Suprapubic skin (tissue), 4 donors: ENCODE measurements at regions not wholly inside any gene's neighbourhood (a gene's known extent, or its start where the extent isn't known, plus 50 kb on each side); places are given as distances from the start of the nearest gene placed in this dataset.

Experiments
- DNase-seq, 2 donors: peaks; one replicate each; pipeline ENCODE4 v3.0.0-alpha.2; 2019; ENCODE audit warnings: low spot score in 2 of 2
- H3K27ac ChIP-seq: fragments of 200-600 bp; sonication (generic); one replicate; pipeline ENCODE4 v1.5.1; 2019
- H3K27me3 ChIP-seq: fragments of 200-600 bp; sonication (generic); one replicate; pipeline ENCODE4 v1.5.1; 2019
- H3K36me3 ChIP-seq: fragments of 200-600 bp; sonication (generic); one replicate; pipeline ENCODE4 v1.5.1; 2019
- H3K4me1 ChIP-seq: fragments of 200-600 bp; sonication (generic); one replicate; pipeline ENCODE4 v1.5.1; 2019
- H3K4me3 ChIP-seq: fragments of 200-600 bp; sonication (generic); one replicate; pipeline ENCODE4 v1.5.1; 2019; ENCODE audit warnings: mild to moderate bottlenecking
- H3K9me3 ChIP-seq: fragments of 200-600 bp; sonication (generic); one replicate; pipeline ENCODE4 v1.5.1; 2019
- CTCF ChIP-seq, 2 donors: fragments of 200-600 bp in 1 of 2; fragments of 450-650 bp in 1 of 2; sonication (generic) in 1 of 2; IDR thresholded peaks; one replicate each; pipeline ENCODE4 v1.5.1; 2016 to 2019; ENCODE audit warnings: antibody characterized with exemption in 2 of 2, mild to moderate bottlenecking in 1 of 2, moderate library complexity in 1 of 2
- EP300 ChIP-seq: sonication (generic); formaldehyde crosslinking; IDR thresholded peaks from one replicate; pipeline ENCODE4 v1.6.1; 2017; ENCODE audit warnings: antibody characterized with exemption
- POLR2A ChIP-seq, 2 donors: fragments of 450-650 bp; IDR thresholded peaks; one replicate each; pipeline ENCODE4 v1.6.1; 2017; ENCODE audit warnings: antibody characterized with exemption in 2 of 2, mild to moderate bottlenecking in 2 of 2, moderate library complexity in 2 of 2
- POLR2AphosphoS5 ChIP-seq, 3 donors: sonication (generic); formaldehyde crosslinking; IDR thresholded peaks; one replicate each; pipeline ENCODE4 v1.6.1; 2017; ENCODE audit warnings: antibody characterized with exemption in 3 of 3
- WGBS: methylation state at CpG from one replicate; pipeline ENCODE4 v1.1.5; 2018; 5-methylcytosine and 5-hydroxymethylcytosine counted together

GRCh38 chr4:38565271-38566199, 98.5 kb upstream of the KLF3 start:
- peak in 1 of 2 donors; percentile 62 for DNase-seq

GRCh38 chr4:38566806-38567398, 97.1 kb upstream of the KLF3 start:
- TF ChIP-seq EP300 (no peak), POLR2AphosphoS5 (IDR thresholded peaks at IDR 0.05) (no peak), CTCF (IDR thresholded peaks at IDR 0.05) (no peak), POLR2A (IDR thresholded peaks at IDR 0.05) (no peak)
- Histone ChIP-seq H3K9me3 (no peaks in the 10 kb centered on the region), H3K36me3 (no peaks in the 10 kb centered on the region), H3K4me3 (no peak overlapping the region), H3K27ac (no peak overlapping the region), H3K27me3 (no peaks in the 10 kb centered on the region), H3K4me1 (peaks cover 42% of the 10 kb centered on the region)
- DNase-seq: no peak
- WGBS: 85% methylated on average over 4 of the region's 4 CpGs

More at GRCh38 chr4:38565271-38566199, 98.5 kb upstream of the KLF3 start:
- peaks cover 42% of the 10 kb centered on the region for H3K4me1 ChIP-seq
- no peak overlapping the region for H3K4me3 ChIP-seq
- TF ChIP-seq POLR2AphosphoS5 (IDR thresholded peaks at IDR 0.05): no peak
- no peak for TF ChIP-seq POLR2A (IDR thresholded peaks at IDR 0.05)
- TF ChIP-seq CTCF (IDR thresholded peaks at IDR 0.05): no peak
- TF ChIP-seq EP300: no peak
- H3K36me3 ChIP-seq: no peaks in the 10 kb centered on the region
- H3K27ac ChIP-seq: peak overlapping the region; percentile 12
- no peaks in the 10 kb centered on the region for H3K27me3 ChIP-seq
- no peaks in the 10 kb centered on the region for H3K9me3 ChIP-seq
- WGBS: 60% methylated on average over 12 of the region's 12 CpGs

GRCh38 chr4:38567457-38567856, 96.5 kb upstream of the KLF3 start:
- no peak overlapping the region for H3K27ac ChIP-seq
- TF ChIP-seq POLR2AphosphoS5 (IDR thresholded peaks at IDR 0.05) (no peak), CTCF (IDR thresholded peaks at IDR 0.05) (no peak), POLR2A (IDR thresholded peaks at IDR 0.05) (no peak), EP300 (no peak)
- WGBS: 81% methylated on average over 5 of the region's 5 CpGs
- no peaks in the 10 kb centered on the region for H3K27me3 ChIP-seq
- H3K4me3 ChIP-seq: no peak overlapping the region
- no peaks in the 10 kb centered on the region for H3K36me3 ChIP-seq
- DNase-seq: no peak
- no peaks in the 10 kb centered on the region for H3K9me3 ChIP-seq
- peaks cover 40% of the 10 kb centered on the region for H3K4me1 ChIP-seq

DNA sequence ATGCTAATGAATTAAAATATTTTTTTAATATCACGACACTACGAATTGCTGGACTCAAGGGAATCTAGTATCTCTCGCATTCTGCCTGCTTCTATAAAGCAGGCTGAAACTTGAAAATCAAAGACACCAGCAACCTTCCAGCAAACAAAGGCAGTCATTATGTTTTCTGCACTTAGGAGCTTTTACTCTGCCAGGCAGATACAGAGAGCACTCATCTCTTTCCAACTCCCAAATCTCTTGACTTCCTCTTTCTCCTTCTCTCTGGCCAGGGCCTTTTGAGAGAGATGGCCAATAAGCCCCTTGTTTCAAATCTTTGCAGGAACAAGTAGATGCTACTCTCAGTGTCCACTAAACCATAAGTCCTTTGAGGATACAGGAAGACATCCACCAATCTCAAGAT, 95.2 kb upstream of the KLF3 start:
- no peaks in the 10 kb centered on the region for H3K27me3 ChIP-seq
- peaks cover 34% of the 10 kb centered on the region for H3K4me1 ChIP-seq
- no peaks in the 10 kb centered on the region for H3K9me3 ChIP-seq
- H3K36me3 ChIP-seq: no peaks in the 10 kb centered on the region
- no peak overlapping the region for H3K27ac ChIP-seq
- no peak for TF ChIP-seq EP300
- no peak for TF ChIP-seq CTCF (IDR thresholded peaks at IDR 0.05)
- TF ChIP-seq POLR2AphosphoS5 (IDR thresholded peaks at IDR 0.05): no peak
- TF ChIP-seq POLR2A (IDR thresholded peaks at IDR 0.05): no peak
- DNase-seq: no peak
- no peak overlapping the region for H3K4me3 ChIP-seq
- WGBS: 57% methylated on average over 3 of the region's 3 CpGs

- Histone ChIP-seq H3K36me3 (no peaks in the 10 kb centered on the region), H3K4me3 (no peak overlapping the region), H3K4me1 (peaks cover 33% of the 10 kb centered on the region), H3K9me3 (no peaks in the 10 kb centered on the region), H3K27me3 (no peaks in the 10 kb centered on the region), H3K27ac (no peak overlapping the region)
- 79% methylated on average over 5 of the region's 5 CpGs for WGBS
- TF ChIP-seq CTCF (IDR thresholded peaks at IDR 0.05): no peak
- TF ChIP-seq POLR2AphosphoS5 (IDR thresholded peaks at IDR 0.05): no peak
- no peak for TF ChIP-seq POLR2A (IDR thresholded peaks at IDR 0.05)
- no peak for DNase-seq
Measured at GRCh38 chr4:38570647-38571276, 93.2 kb upstream of the KLF3 start.
